ENCODE measurements at regions not wholly inside any gene's neighbourhood (a gene's known extent, or its start where the extent isn't known, plus 50 kb on each side); places are given as distances from the start of the nearest gene placed in this dataset.

DNA sequence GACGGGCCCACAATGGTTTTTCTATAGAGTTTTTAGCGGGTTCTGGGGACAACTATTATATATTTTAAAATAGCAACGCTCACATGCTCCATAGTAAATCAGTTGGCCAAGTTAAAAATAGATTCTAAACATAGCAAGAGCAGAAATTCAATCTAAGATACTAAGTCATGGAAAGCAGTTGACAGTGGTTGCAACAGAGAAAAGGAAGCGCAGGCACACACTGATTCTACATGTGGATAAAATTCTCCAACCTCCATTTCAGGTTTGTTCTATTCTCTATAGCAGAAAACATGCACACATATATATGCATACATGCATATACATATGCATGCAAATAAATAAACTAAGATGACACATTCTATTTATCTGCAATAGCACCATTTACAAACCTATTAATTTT is 89.6 kb upstream of the HNRNPU start:
- no peak for ATAC-seq
- in situ Hi-C loops (cut with MboI) (no loop called here), intact Hi-C loops (cut with micrococcal nuclease) (no loop called here)
- H3K9me3 ChIP-seq (replicated peaks; ENCODE audit: control insufficient read depth, insufficient read depth, low read depth, low read length), result no peaks in the 10 kb centered on the region
- H3K4me2 ChIP-seq (ENCODE audit: insufficient read depth, low read length), result no peak overlapping the region
- 23% methylated on average over 4 of the region's 4 CpGs for WGBS (ENCODE audit: insufficient coverage, low coverage, missing lambda C conversion rate)
- ChIA-PET POLR2A (interaction anchor here (2.3 kb wide), 1 partner anchor 10 kb away, joined by 7 read pairs; no protein-coding TSS in a partner anchor), CTCF (ENCODE audit: low intra/inter-chr PET ratio) (no interaction called here)
- no peak overlapping the region for H3K9ac ChIP-seq (ENCODE audit: insufficient read depth in 1 of 2, low read depth in 2 of 2, low read length in 2 of 2)
- H3K27me3 ChIP-seq (ENCODE audit: control insufficient read depth in 2 of 2, insufficient read depth in 2 of 2, low read length in 2 of 2), result no peaks in the 10 kb centered on the region
- FAIRE-seq, result no peak
- DNase-seq (ENCODE audit: extremely low read depth in 1 of 4, low spot score in 3 of 4), result no peak
- no peaks in the 10 kb centered on the region for H3K9me1 ChIP-seq (ENCODE audit: control insufficient read depth, insufficient read depth, low read length)
- no peak overlapping the region for H2AFZ ChIP-seq (ENCODE audit: low read depth, low read length)
- H3K4me3 ChIP-seq, result no peak overlapping the region
- H3K79me2 ChIP-seq (ENCODE audit: control insufficient read depth, insufficient read depth, low read length), result no peaks in the 10 kb centered on the region
- no peaks in the 10 kb centered on the region for H3K4me1 ChIP-seq (replicated peaks in 1 of 2; ENCODE audit: control insufficient read depth in 2 of 2, insufficient read depth in 2 of 2, low read length in 2 of 2)
- no TSS peak for BruUV-seq (replicated peaks)
- H4K20me1 ChIP-seq (replicated peaks; ENCODE audit: control insufficient read depth, insufficient read depth, low read length), result no peaks in the 10 kb centered on the region
- H3K27ac ChIP-seq (ENCODE audit: extremely low read depth, low read depth, low read length), result no peak overlapping the region
- H3K36me3 ChIP-seq (ENCODE audit: control insufficient read depth, insufficient read depth, low read length), result no peaks in the 10 kb centered on the region
- TF ChIP-seq PCBP2 (IDR thresholded peaks at IDR 0.05; ENCODE audit: low read depth, low read length, poor library complexity, severe bottlenecking) (no peak), HOXB6 (CRISPR knock-in tag; IDR thresholded peaks at IDR 0.05; ENCODE audit: borderline replicate concordance) (no peak), NCOA1 (IDR thresholded peaks at IDR 0.05; ENCODE audit: low read depth) (no peak), ZNF354B (CRISPR knock-in tag; IDR thresholded peaks at IDR 0.05) (no peak), CBFA2T3 (IDR thresholded peaks at IDR 0.05) (no peak), RFX5 (IDR thresholded peaks at IDR 0.05; ENCODE audit: low read depth, low read length) (no peak), SRSF3 (IDR thresholded peaks at IDR 0.05; ENCODE audit: insufficient read depth, low read length) (no peak), ZNF134 (CRISPR knock-in tag; conservative IDR thresholded peaks at IDR 0.05) (no peak), MCM3 (IDR thresholded peaks at IDR 0.05) (no peak)
- TF ChIP-seq, protein P1, sequence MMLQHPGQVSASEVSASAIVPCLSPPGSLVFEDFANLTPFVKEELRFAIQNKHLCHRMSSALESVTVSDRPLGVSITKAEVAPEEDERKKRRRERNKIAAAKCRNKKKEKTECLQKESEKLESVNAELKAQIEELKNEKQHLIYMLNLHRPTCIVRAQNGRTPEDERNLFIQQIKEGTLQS (IDR thresholded peaks at IDR 0.05), result no peak
- TF ChIP-seq, protein P1 (CRISPR knock-in tag; conservative IDR thresholded peaks at IDR 0.05), result no peak
- TF ChIP-seq, protein P2, sequence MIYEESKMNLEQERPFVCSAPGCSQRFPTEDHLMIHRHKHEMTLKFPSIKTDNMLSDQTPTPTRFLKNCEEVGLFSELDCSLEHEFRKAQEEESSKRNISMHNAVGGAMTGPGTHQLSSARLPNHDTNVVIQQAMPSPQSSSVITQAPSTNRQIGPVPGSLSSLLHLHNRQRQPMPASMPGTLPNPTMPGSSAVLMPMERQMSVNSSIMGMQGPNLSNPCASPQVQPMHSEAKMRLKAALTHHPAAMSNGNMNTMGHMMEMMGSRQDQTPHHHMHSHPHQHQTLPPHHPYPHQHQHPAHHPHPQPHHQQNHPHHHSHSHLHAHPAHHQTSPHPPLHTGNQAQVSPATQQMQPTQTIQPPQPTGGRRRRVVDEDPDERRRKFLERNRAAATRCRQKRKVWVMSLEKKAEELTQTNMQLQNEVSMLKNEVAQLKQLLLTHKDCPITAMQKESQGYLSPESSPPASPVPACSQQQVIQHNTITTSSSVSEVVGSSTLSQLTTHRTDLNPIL (CRISPR knock-in tag; IDR thresholded peaks at IDR 0.05), result no peak

Measured in K562 (cell line).